Omental fat pad (tissue), 3 donors: ENCODE measurements at regions not wholly inside any gene's neighbourhood (a gene's known extent, or its start where the extent isn't known, plus 50 kb on each side); places are given as distances from the start of the nearest gene placed in this dataset.

ENCODE experiments used
- ATAC-seq: fragments of 150-250 bp; one replicate; pipeline ENCODE4 v1.9.1; 2016; ENCODE audit warnings: mild to moderate bottlenecking, moderate library complexity; ENCODE audit not compliant: low FRiP score
- DNase-seq: peaks from one replicate; pipeline ENCODE4 v3.0.0-alpha.2; 2019; ENCODE audit warnings: low spot score
- TF ChIP-seq, protein P1 (sequence below), 3 donors: fragments of 450-650 bp; IDR thresholded peaks; one replicate each; pipeline ENCODE4 v1.5.1; 2016 to 2017; ENCODE audit warnings: antibody characterized with exemption in 3 of 3, mild to moderate bottlenecking in 3 of 3, moderate library complexity in 2 of 3

DNA sequence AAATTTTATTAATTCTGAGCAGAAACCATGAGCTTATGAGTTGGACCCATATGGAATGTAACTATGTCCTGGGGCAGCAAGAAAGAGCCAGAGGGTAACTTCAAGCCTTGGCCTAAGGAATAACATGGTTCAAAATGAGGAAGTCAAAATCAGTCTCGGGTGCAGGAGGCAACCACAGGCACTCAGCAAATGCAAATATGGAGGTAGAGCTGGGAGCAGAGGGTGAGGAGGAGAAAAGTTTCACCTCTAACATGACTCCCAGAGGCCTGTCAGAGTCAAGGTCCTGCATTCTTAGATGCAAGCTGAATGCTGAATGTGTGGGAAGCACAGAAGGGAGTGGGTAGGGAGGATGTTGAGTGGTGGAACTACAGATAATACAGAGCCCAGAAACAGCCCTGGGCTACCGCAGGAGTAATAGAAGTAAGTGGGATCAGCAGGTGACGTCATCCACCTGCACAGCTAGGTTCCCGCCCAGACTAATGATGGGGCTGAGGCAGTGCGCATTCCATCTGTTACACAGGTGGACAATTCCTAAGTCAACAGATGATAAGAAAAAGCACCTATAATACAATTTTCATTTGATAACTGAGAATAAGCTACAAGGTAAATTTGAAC is 279.8 kb upstream of the ARRDC4 start:
- no peak for ATAC-seq

DNA sequence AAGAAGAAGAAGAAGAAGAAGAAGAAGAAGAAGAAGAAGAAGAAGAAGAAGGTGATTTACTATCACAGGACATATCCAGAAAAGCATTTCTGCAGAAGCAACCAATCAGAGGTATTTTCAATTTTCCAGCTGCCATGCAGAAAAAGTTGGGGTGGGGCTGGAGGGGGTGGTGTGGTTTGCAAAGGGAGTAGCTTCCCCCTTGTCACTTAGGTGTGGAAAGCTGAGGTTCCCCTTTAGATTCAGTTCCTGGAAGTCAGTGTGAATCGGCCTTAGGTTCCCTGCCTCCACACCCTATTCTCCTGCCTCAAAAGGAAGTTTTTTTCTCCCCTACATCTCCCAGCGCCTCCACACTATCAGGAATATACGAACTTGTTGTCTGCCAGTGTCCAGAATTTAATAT is 276.7 kb upstream of the ARRDC4 start:
- DNase-seq (no peak), ATAC-seq (no peak)
- TF ChIP-seq, protein P1, sequence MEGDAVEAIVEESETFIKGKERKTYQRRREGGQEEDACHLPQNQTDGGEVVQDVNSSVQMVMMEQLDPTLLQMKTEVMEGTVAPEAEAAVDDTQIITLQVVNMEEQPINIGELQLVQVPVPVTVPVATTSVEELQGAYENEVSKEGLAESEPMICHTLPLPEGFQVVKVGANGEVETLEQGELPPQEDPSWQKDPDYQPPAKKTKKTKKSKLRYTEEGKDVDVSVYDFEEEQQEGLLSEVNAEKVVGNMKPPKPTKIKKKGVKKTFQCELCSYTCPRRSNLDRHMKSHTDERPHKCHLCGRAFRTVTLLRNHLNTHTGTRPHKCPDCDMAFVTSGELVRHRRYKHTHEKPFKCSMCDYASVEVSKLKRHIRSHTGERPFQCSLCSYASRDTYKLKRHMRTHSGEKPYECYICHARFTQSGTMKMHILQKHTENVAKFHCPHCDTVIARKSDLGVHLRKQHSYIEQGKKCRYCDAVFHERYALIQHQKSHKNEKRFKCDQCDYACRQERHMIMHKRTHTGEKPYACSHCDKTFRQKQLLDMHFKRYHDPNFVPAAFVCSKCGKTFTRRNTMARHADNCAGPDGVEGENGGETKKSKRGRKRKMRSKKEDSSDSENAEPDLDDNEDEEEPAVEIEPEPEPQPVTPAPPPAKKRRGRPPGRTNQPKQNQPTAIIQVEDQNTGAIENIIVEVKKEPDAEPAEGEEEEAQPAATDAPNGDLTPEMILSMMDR (IDR thresholded peaks at IDR 0.05), result no peak

More for the DNA sequence above, 279.8 kb upstream of the ARRDC4 start:
- TF ChIP-seq, protein P1 (IDR thresholded peaks at IDR 0.05), result no peak
- no peak for DNase-seq

DNA sequence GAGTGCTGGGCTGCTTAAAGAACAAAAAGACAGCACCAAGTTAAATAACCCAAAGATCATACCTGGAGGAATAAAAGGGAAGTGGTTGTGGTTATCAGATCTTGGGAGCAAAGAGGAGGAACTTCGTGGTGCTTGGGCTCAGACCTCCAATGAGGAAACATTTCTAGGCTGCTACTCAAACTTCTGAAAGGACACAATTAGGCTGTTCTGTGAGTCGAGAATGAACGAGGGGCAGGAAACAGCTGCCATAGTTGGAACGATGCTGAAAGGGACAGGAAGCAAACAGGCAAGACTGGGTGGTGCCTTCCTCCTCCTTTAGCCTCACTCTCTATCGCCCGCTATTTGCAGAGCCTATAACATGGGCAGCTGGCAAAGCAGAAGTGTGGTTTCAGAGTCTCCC is 276.3 kb upstream of the ARRDC4 start:
- ATAC-seq, result no peak
- no peak for DNase-seq
- TF ChIP-seq, protein P1 (IDR thresholded peaks at IDR 0.05), result no peak

DNA sequence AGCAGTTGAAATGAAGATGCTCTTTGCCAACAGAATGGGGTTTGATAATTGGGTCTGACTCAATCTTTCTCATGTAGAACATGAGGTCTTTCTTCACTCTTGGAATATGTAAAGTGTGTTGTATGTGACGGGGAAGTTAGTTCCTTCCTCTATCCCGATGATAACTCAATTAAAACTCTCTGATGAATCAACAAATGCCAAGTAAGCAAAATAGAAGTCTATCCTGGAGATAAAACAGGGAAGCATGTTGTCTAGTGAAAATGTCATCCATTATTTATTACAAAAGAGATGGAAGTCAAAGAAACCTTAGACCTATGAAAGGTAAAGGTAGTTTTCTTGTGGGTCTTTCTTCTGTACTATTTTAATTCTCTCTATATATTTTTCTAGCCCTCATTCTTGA is 274.2 kb upstream of the ARRDC4 start:
- TF ChIP-seq, protein P1 (IDR thresholded peaks at IDR 0.05), result no peak
- DNase-seq, result no peak
- ATAC-seq, result no peak

DNA sequence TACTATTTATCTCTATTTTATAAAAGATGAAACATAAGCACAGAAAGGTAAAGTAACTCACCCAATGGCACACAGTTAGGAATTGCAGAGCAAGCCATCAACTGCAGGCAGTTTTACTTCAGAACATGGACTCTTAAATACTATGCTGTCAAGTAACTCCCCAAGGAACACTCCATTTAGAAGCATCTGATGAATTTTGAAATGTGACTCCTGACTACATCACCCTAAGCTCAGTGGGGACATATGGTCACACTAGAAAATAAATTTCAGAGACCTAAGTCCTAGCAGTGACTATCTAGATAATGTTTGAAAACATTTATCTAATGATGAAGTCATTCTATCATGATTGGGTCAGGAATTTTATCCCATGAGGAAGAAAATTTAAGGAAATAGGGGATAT is 272.8 kb upstream of the ARRDC4 start:
- DNase-seq (no peak), ATAC-seq (no peak)
- TF ChIP-seq, protein P1 (IDR thresholded peaks at IDR 0.05), result no peak

DNA sequence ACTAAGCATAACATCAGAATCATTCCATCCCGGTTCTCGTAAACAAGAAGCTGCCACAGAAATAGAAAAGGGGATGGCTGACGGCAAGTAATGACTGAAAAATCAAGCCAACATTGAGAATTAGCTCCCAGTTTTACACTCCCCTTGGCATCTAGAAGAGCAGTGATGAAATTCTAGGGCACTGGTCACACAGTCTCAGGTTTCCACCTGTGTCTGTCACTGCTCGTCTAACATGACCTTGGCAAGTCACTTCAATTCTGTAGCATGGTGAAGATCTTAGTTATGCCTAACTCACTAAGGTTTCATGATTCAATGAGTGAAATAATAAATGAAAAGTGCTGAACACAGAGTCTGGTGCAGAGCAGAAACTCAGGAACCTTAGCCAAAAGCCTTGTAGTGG is 272.3 kb upstream of the ARRDC4 start:
- DNase-seq (no peak), ATAC-seq (no peak)
- TF ChIP-seq, protein P1 (IDR thresholded peaks at IDR 0.05), result no peak

DNA sequence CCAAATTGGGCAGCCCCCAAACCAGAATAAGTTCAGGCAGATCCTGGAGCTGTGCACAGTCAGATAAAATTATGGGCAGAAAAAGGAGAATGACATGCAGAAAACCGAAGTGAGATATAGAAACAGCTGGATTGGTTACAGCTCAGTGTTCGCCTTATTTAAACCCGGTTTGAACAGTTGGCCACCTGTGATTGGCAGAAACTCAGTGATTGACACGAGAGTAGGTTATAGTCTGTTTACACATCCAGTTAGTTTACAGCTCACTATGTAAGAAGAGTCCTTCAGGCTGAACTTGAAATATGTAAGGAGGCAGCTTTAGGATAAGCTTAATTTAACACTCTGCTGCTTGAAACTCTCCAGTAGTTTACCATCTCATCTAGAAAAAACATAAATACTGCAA is 271.6 kb upstream of the ARRDC4 start:
- TF ChIP-seq, protein P1 (IDR thresholded peaks at IDR 0.05), result no peak
- no peak for ATAC-seq
- no peak for DNase-seq
